H9 (cell line): ENCODE measurements at regions not wholly inside any gene's neighbourhood (a gene's known extent, or its start where the extent isn't known, plus 50 kb on each side); places are given as distances from the start of the nearest gene placed in this dataset.
A peak's percentile ranks its signal among the peaks of the same experiment; 100 is the strongest.

Source experiments
- DNase-seq: peaks from one replicate; pipeline ENCODE4 v3.0.0-alpha.2; 2017
- H2AFZ ChIP-seq: one replicate; pipeline ENCODE4 v1.6.1; 2013; ENCODE audit warnings: mild to moderate bottlenecking, low read length, control low read depth, moderate library complexity
- H2AK5ac ChIP-seq: 2 replicates; pipeline ENCODE4 v1.6.1; 2013; ENCODE audit warnings: low read length, control low read depth, mixed read lengths; ENCODE audit not compliant: insufficient read length
- H2BK120ac ChIP-seq: one replicate; pipeline ENCODE4 v1.6.1; 2013; ENCODE audit warnings: low read depth, mild to moderate bottlenecking, low read length, control low read depth, inconsistent platforms; ENCODE audit not compliant: poor library complexity, severe bottlenecking
- H2BK12ac ChIP-seq: 2 replicates; pipeline ENCODE4 v1.6.1; 2013; ENCODE audit warnings: low read length, control low read depth, mixed read lengths, low read depth; ENCODE audit not compliant: insufficient read length
- H2BK15ac ChIP-seq: 2 replicates; pipeline ENCODE4 v1.6.1; 2013; ENCODE audit warnings: low read depth, low read length, control low read depth
- H2BK20ac ChIP-seq: one replicate; pipeline ENCODE4 v1.6.1; 2013; ENCODE audit warnings: low read depth, mild to moderate bottlenecking, low read length, control low read depth, inconsistent platforms; ENCODE audit not compliant: poor library complexity, severe bottlenecking
- H2BK5ac ChIP-seq: 2 replicates; pipeline ENCODE4 v1.6.1; 2013; ENCODE audit warnings: low read length, control low read depth, mixed read lengths; ENCODE audit not compliant: insufficient read length
- H3K14ac ChIP-seq: 2 replicates; pipeline ENCODE4 v1.6.1; 2013; ENCODE audit warnings: low read length, control low read depth; ENCODE audit not compliant: insufficient read depth
- H3K18ac ChIP-seq: 2 replicates; pipeline ENCODE4 v1.6.1; 2013; ENCODE audit warnings: low read depth, mild to moderate bottlenecking, mixed read lengths, low read length, control low read depth; ENCODE audit not compliant: insufficient read length
- H3K23ac ChIP-seq: 2 replicates; pipeline ENCODE4 v1.6.1; 2013; ENCODE audit warnings: low read length, control low read depth, mixed read lengths, low read depth; ENCODE audit not compliant: insufficient read length
- H3K23me2 ChIP-seq: 2 replicates; pipeline ENCODE4 v1.6.1; 2013; ENCODE audit warnings: low read depth, mild to moderate bottlenecking, mixed read lengths, low read length, control low read depth; ENCODE audit not compliant: insufficient read length, poor library complexity, severe bottlenecking
- H3K27ac ChIP-seq: 2 replicates; pipeline ENCODE4 v1.5.1; 2013; ENCODE audit warnings: low read length, control low read depth, mixed read lengths, low read depth; ENCODE audit not compliant: insufficient read length
- H3K27me3 ChIP-seq: 2 replicates; pipeline ENCODE4 v1.6.1; 2013; ENCODE audit warnings: low read length, control low read depth, inconsistent platforms; ENCODE audit not compliant: insufficient read depth
- H3K4ac ChIP-seq: 2 replicates; pipeline ENCODE4 v1.6.1; 2013; ENCODE audit warnings: low read depth, mild to moderate bottlenecking, control low read depth, inconsistent platforms, low read length, moderate library complexity
- H3K4me1 ChIP-seq: 2 replicates; pipeline ENCODE4 v1.6.1; 2013; ENCODE audit warnings: low read length, control low read depth, inconsistent platforms; ENCODE audit not compliant: insufficient read depth
- H3K4me2 ChIP-seq: 2 replicates; pipeline ENCODE4 v1.6.1; 2013; ENCODE audit warnings: low read length, control low read depth, mixed read lengths; ENCODE audit not compliant: insufficient read length, insufficient read depth
- H3K56ac ChIP-seq: 2 replicates; pipeline ENCODE4 v1.6.1; 2013; ENCODE audit warnings: low read depth, mild to moderate bottlenecking, mixed read lengths, low read length, control low read depth; ENCODE audit not compliant: insufficient read length
- H3K79me1 ChIP-seq: 2 replicates; pipeline ENCODE4 v1.6.1; 2013; ENCODE audit warnings: low read depth, mild to moderate bottlenecking, moderate library complexity, low read length, control low read depth, inconsistent platforms; ENCODE audit not compliant: insufficient read depth, poor library complexity, severe bottlenecking
- H3K79me2 ChIP-seq: 2 replicates; pipeline ENCODE4 v1.6.1; 2013; ENCODE audit warnings: low read length, control low read depth, inconsistent platforms; ENCODE audit not compliant: insufficient read depth
- H3K9ac ChIP-seq: 2 replicates; pipeline ENCODE4 v1.6.1; 2013; ENCODE audit warnings: low read length, control low read depth, mixed read lengths; ENCODE audit not compliant: insufficient read length; ENCODE audit errors: extremely low read depth
- H3K9me3 ChIP-seq: one replicate; pipeline ENCODE4 v1.6.1; 2013; ENCODE audit warnings: low read depth, low read length, inconsistent platforms; ENCODE audit not compliant: control insufficient read depth
- H3T11ph ChIP-seq: one replicate; pipeline ENCODE4 v1.6.1; 2013; ENCODE audit warnings: mild to moderate bottlenecking, low read length, control low read depth, inconsistent platforms
- H4K20me1 ChIP-seq: one replicate; pipeline ENCODE4 v1.6.1; 2013; ENCODE audit not compliant: control insufficient read depth, insufficient read length, insufficient read depth
- H4K5ac ChIP-seq: 2 replicates; pipeline ENCODE4 v1.6.1; 2013; ENCODE audit warnings: low read depth, mild to moderate bottlenecking, mixed read lengths, low read length, control low read depth; ENCODE audit not compliant: insufficient read length
- H4K8ac ChIP-seq: replicated peaks from 2 replicates; pipeline ENCODE4 v1.6.1; 2013; ENCODE audit warnings: low read length, control low read depth, mixed read lengths, low read depth; ENCODE audit not compliant: insufficient read length
- H4K91ac ChIP-seq: 2 replicates; pipeline ENCODE4 v1.6.1; 2013; ENCODE audit warnings: low read depth, mild to moderate bottlenecking, moderate library complexity, mixed read lengths, low read length, control low read depth; ENCODE audit not compliant: insufficient read length
- H3K27ac Mint-ChIP-seq, 3 experiments: 2 replicates in 2 of 3; 3 replicates in 1 of 3; pipeline ENCODE4 v1.8.0; 2020 to 2021; ENCODE audit warnings: mixed read lengths in 3 of 3, mild to moderate bottlenecking in 1 of 3, moderate library complexity in 1 of 3
- H3K27me3 Mint-ChIP-seq: 2 replicates; pipeline ENCODE4 v1.8.0; 2021; ENCODE audit warnings: low read depth, mild to moderate bottlenecking, moderate library complexity, mixed read lengths
- H3K36me3 Mint-ChIP-seq, 3 experiments: 2 replicates in 2 of 3; 3 replicates in 1 of 3; pipeline ENCODE4 v1.8.0; 2020 to 2021; ENCODE audit warnings: low read depth in 3 of 3, mixed read lengths in 3 of 3; ENCODE audit not compliant: insufficient read depth in 1 of 3
- H3K4me1 Mint-ChIP-seq, 2 experiments: 2 replicates each; pipeline ENCODE4 v1.8.0; 2020; ENCODE audit warnings: mixed read lengths in 2 of 2
- H3K4me3 Mint-ChIP-seq, 2 experiments: 2 replicates in 1 of 2; 3 replicates in 1 of 2; pipeline ENCODE4 v1.8.0; 2020 to 2021; ENCODE audit warnings: mild to moderate bottlenecking in 2 of 2, mixed read lengths in 2 of 2, moderate library complexity in 1 of 2
- H3K9me3 Mint-ChIP-seq, 2 experiments: 2 replicates in 1 of 2; 3 replicates in 1 of 2; pipeline ENCODE4 v1.8.0; 2020; ENCODE audit warnings: mild to moderate bottlenecking in 2 of 2, mixed read lengths in 2 of 2, moderate library complexity in 1 of 2
- CTCF ChIP-seq: fragments of 200-600 bp; sonication (generic); conservative IDR thresholded peaks from 3 replicates; pipeline ENCODE4 v1.8.0; 2021; ENCODE audit warnings: antibody characterized with exemption, mild to moderate bottlenecking
- WGBS: extraction: QIAGEN DNeasy Blood & Tissue Kit; methylation state at CpG from one replicate; pipeline ENCODE4 v1.1.7; 2013; ENCODE audit warnings: missing lambda C conversion rate, low lambda C conversion rate, mixed read lengths; ENCODE audit not compliant: insufficient read length; ENCODE audit errors: extremely low coverage; 5-methylcytosine and 5-hydroxymethylcytosine counted together

DNA sequence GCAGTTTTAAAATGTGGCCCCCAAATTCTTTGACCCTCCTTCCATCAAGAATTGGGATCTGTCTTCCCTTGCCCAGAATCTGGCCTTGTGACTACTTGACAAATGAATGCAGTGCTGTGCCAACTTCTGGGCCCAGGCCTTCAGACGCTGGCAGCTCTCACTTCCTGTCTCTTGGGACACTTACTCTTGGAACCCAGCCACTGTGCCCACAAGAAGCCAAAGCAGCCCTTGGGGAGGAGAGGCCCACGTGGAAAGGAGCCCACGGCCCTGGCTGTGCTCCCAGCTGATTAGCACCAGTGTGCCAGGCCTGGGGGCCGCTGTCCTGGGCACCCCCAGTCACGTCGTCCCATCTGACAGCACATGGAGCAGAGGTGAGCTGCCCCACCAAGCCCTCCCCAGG, 56.6 kb downstream of the RPL37A start:
- H3K56ac ChIP-seq: no peak overlapping the region
- no peak overlapping the region for H3K4me3 Mint-ChIP-seq
- no peaks in the 10 kb centered on the region; the same call in 1 of the 2 replicates for H3K27me3 Mint-ChIP-seq
- no peaks in the 10 kb centered on the region for H4K20me1 ChIP-seq
- H4K8ac ChIP-seq: no peak overlapping the region
- H3K14ac ChIP-seq: no peak overlapping the region; the same call in 1 of the 2 replicates
- no peaks in the 10 kb centered on the region for H3K79me1 ChIP-seq
- H3T11ph ChIP-seq: no peak overlapping the region
- no peak overlapping the region for H2BK5ac ChIP-seq
- DNase-seq: no peak
- no CpG with 5 or more reads among the region's 6 CpGs for WGBS
- no peak overlapping the region for H2BK15ac ChIP-seq
- H3K27ac ChIP-seq: no peak overlapping the region
- H3K4me2 ChIP-seq: no peak overlapping the region
- no peak overlapping the region for H3K23ac ChIP-seq
- H2BK12ac ChIP-seq: no peak overlapping the region
- no peak overlapping the region for H2BK20ac ChIP-seq
- H3K18ac ChIP-seq: no peak overlapping the region
- no peak overlapping the region for H2BK120ac ChIP-seq
- peak overlapping the region in 1 of 3 experiments; percentile 46; a peak in 1 of 7 replicates for H3K27ac Mint-ChIP-seq
- no peak overlapping the region for H3K4ac ChIP-seq
- H3K9me3 Mint-ChIP-seq: no peaks in the 10 kb centered on the region
- H2AK5ac ChIP-seq: no peak overlapping the region
- H4K5ac ChIP-seq: no peak overlapping the region
- peaks cover 0 to under 1% (median 0%) of the 10 kb centered on the region in 3 experiments; a peak in 3 of 7 replicates for H3K36me3 Mint-ChIP-seq
- no peaks in the 10 kb centered on the region for H3K23me2 ChIP-seq
- peaks cover 44 to 48% of the 10 kb centered on the region in 2 experiments for H3K4me1 Mint-ChIP-seq
- no peaks in the 10 kb centered on the region for H3K9me3 ChIP-seq
- peaks cover 18% of the 10 kb centered on the region for H3K4me1 ChIP-seq
- H2AFZ ChIP-seq: no peak overlapping the region
- H3K79me2 ChIP-seq: no peaks in the 10 kb centered on the region
- TF ChIP-seq CTCF: no peak
- no peak overlapping the region for H3K9ac ChIP-seq
- no peak overlapping the region for H4K91ac ChIP-seq
- H3K27me3 ChIP-seq: no peaks in the 10 kb centered on the region
